HEK293 (cell line): ENCODE measurements at regions not wholly inside any gene's neighbourhood (a gene's known extent, or its start where the extent isn't known, plus 50 kb on each side); places are given as distances from the start of the nearest gene placed in this dataset.

Source experiments
- CTCF ChIA-PET: fragments of 350-600 bp; formaldehyde crosslinking; extraction: SDS; loops from one replicate; lab custom pipeline; 2021; ENCODE audit warnings: antibody characterized with exemption; lab: Yijun Ruan, JAX
- POLR2A ChIA-PET: fragments of 300-600 bp; formaldehyde crosslinking; extraction: SDS; loops from one replicate; lab custom pipeline; 2020; ENCODE audit warnings: antibody characterized with exemption, inconsistent platforms; lab: Yijun Ruan, JAX
- H3K27ac ChIP-seq: fragments of 200-500 bp; sonication (Bioruptor generic); 2 replicates; pipeline ENCODE4 v1.5.1; 2014; ENCODE audit warnings: low read depth, low read length, control low read depth, inconsistent platforms; ENCODE audit errors: extremely low read depth
- H3K36me3 ChIP-seq, 2 experiments: fragments of 200-500 bp in 1 of 2; sonication (Bioruptor generic) in 1 of 2; 1 replicate in 1 of 2; 2 replicates in 1 of 2; pipeline ENCODE4 v1.5.1; 2014 to 2017; ENCODE audit warnings: inconsistent platforms in 2 of 2, low read length in 2 of 2; ENCODE audit not compliant: control insufficient read depth in 2 of 2, insufficient read depth in 1 of 2
- H3K4me1 ChIP-seq: fragments of 200-500 bp; sonication (Bioruptor generic); 2 replicates; pipeline ENCODE4 v1.5.1; 2014; ENCODE audit warnings: mild to moderate bottlenecking, low read length, inconsistent platforms; ENCODE audit not compliant: control insufficient read depth, insufficient read depth
- H3K4me3 ChIP-seq: 2 replicates; pipeline ENCODE4 v1.5.1; 2011; ENCODE audit warnings: low read depth, mild to moderate bottlenecking, control low read depth, low read length, moderate library complexity
- H3K9me3 ChIP-seq: fragments of 200-500 bp; sonication (Bioruptor generic); 2 replicates; pipeline ENCODE4 v1.5.1; 2014; ENCODE audit warnings: low read depth, low read length, inconsistent platforms; ENCODE audit not compliant: control insufficient read depth, insufficient read depth
- BCL11A ChIP-seq: fragments of 450-650 bp; formaldehyde crosslinking; IDR thresholded peaks from 2 replicates; pipeline ENCODE4 v1.5.1; 2016; ENCODE audit warnings: low read depth, missing biosample characterization, missing genetic modification characterization
- BCL11B ChIP-seq: fragments of 450-650 bp; formaldehyde crosslinking; IDR thresholded peaks from 2 replicates; pipeline ENCODE4 v1.5.1; 2016; ENCODE audit warnings: low read depth, missing biosample characterization, missing genetic modification characterization
- HOXC10 ChIP-seq: sonication (generic); formaldehyde crosslinking; IDR thresholded peaks from 2 replicates; pipeline ENCODE4 v1.8.1; 2023; ENCODE audit warnings: mild to moderate bottlenecking, missing genetic modification reagents
- TCF7L2 ChIP-seq: IDR thresholded peaks from 2 replicates; pipeline ENCODE4 v1.6.1; 2011; ENCODE audit warnings: low read depth, mild to moderate bottlenecking, inconsistent platforms, low read length, moderate library complexity, borderline replicate concordance
- ZFP69B ChIP-seq: fragments of 450-650 bp; formaldehyde crosslinking; IDR thresholded peaks from 2 replicates; pipeline ENCODE4 v1.5.1; 2016; ENCODE audit warnings: missing biosample characterization, missing genetic modification characterization
- ZIC2 ChIP-seq: fragments of 450-650 bp; formaldehyde crosslinking; IDR thresholded peaks from 2 replicates; pipeline ENCODE4 v1.5.1; 2016; ENCODE audit warnings: missing biosample characterization, missing genetic modification characterization
- ZNF10 ChIP-seq: fragments of 450-650 bp; formaldehyde crosslinking; IDR thresholded peaks from 2 replicates; pipeline ENCODE4 v1.5.1; 2017; ENCODE audit warnings: missing biosample characterization, missing genetic modification characterization
- ZNF146 ChIP-seq: fragments of 450-650 bp; formaldehyde crosslinking; IDR thresholded peaks from 2 replicates; pipeline ENCODE4 v1.5.1; 2016; ENCODE audit warnings: missing biosample characterization, missing genetic modification characterization
- ZNF157 ChIP-seq: fragments of 450-650 bp; formaldehyde crosslinking; IDR thresholded peaks from 2 replicates; pipeline ENCODE4 v1.5.1; 2016; ENCODE audit warnings: missing biosample characterization, missing genetic modification characterization
- ZNF169 ChIP-seq: fragments of 450-650 bp; formaldehyde crosslinking; IDR thresholded peaks from 2 replicates; pipeline ENCODE4 v1.5.1; 2016; ENCODE audit warnings: missing biosample characterization, missing genetic modification characterization
- ZNF175 ChIP-seq: fragments of 450-650 bp; formaldehyde crosslinking; IDR thresholded peaks from 2 replicates; pipeline ENCODE4 v1.5.1; 2016; ENCODE audit warnings: missing biosample characterization, missing genetic modification characterization
- ZNF24 ChIP-seq: fragments of 450-650 bp; formaldehyde crosslinking; IDR thresholded peaks from 2 replicates; pipeline ENCODE4 v1.5.1; 2016; ENCODE audit warnings: missing biosample characterization, missing genetic modification characterization
- ZNF324 ChIP-seq: fragments of 450-650 bp; formaldehyde crosslinking; IDR thresholded peaks from 2 replicates; pipeline ENCODE4 v1.5.1; 2016; ENCODE audit warnings: missing biosample characterization, missing genetic modification characterization
- ZNF473 ChIP-seq: fragments of 450-650 bp; formaldehyde crosslinking; IDR thresholded peaks from 2 replicates; pipeline ENCODE4 v1.5.1; 2017; ENCODE audit warnings: missing biosample characterization, missing genetic modification characterization
- ZNF48 ChIP-seq: fragments of 450-650 bp; formaldehyde crosslinking; IDR thresholded peaks from 2 replicates; pipeline ENCODE4 v1.5.1; 2016; ENCODE audit warnings: missing biosample characterization, missing genetic modification characterization
- ZNF518A ChIP-seq: fragments of 450-650 bp; formaldehyde crosslinking; conservative IDR thresholded peaks from 2 replicates; pipeline ENCODE4 v1.5.1; 2016; ENCODE audit warnings: low read depth, missing biosample characterization, missing genetic modification characterization
- ZNF544 ChIP-seq: fragments of 450-650 bp; formaldehyde crosslinking; IDR thresholded peaks from 2 replicates; pipeline ENCODE4 v1.5.0; 2017; ENCODE audit warnings: missing biosample characterization, missing genetic modification characterization
- ZNF555 ChIP-seq: fragments of 450-650 bp; formaldehyde crosslinking; conservative IDR thresholded peaks from 2 replicates; pipeline ENCODE4 v1.5.1; 2017; ENCODE audit warnings: missing biosample characterization, mild to moderate bottlenecking, missing genetic modification characterization, inconsistent platforms
- ZNF560 ChIP-seq: fragments of 450-650 bp; formaldehyde crosslinking; IDR thresholded peaks from 2 replicates; pipeline ENCODE4 v1.5.1; 2017; ENCODE audit warnings: missing biosample characterization, missing genetic modification characterization, borderline replicate concordance
- ZNF585B ChIP-seq: fragments of 450-650 bp; formaldehyde crosslinking; IDR thresholded peaks from 2 replicates; pipeline ENCODE4 v1.5.1; 2016; ENCODE audit warnings: missing biosample characterization, missing genetic modification characterization
- ZNF621 ChIP-seq: fragments of 450-650 bp; formaldehyde crosslinking; IDR thresholded peaks from 2 replicates; pipeline ENCODE4 v1.5.1; 2017; ENCODE audit warnings: missing biosample characterization, missing genetic modification characterization
- ZNF692 ChIP-seq: fragments of 450-650 bp; formaldehyde crosslinking; IDR thresholded peaks from 2 replicates; pipeline ENCODE4 v1.5.1; 2016; ENCODE audit warnings: missing biosample characterization, missing genetic modification characterization
- ZNF707 ChIP-seq: fragments of 450-650 bp; formaldehyde crosslinking; IDR thresholded peaks from 2 replicates; pipeline ENCODE4 v1.5.1; 2016; ENCODE audit warnings: missing biosample characterization, missing genetic modification characterization
- ZNF76 ChIP-seq: fragments of 450-650 bp; formaldehyde crosslinking; IDR thresholded peaks from 2 replicates; pipeline ENCODE4; 2016; ENCODE audit warnings: low read depth, missing biosample characterization, missing genetic modification characterization, borderline replicate concordance
- ZNF777 ChIP-seq: fragments of 450-650 bp; formaldehyde crosslinking; IDR thresholded peaks from 2 replicates; pipeline ENCODE4 v1.5.1; 2017; ENCODE audit warnings: missing biosample characterization, missing genetic modification characterization, borderline replicate concordance
- ZNF843 ChIP-seq: fragments of 450-650 bp; formaldehyde crosslinking; IDR thresholded peaks from 2 replicates; pipeline ENCODE4 v1.5.1; 2016; ENCODE audit warnings: missing biosample characterization, missing genetic modification characterization
- ZSCAN30 ChIP-seq: fragments of 450-650 bp; IDR thresholded peaks from 2 replicates; pipeline ENCODE4 v1.5.1; 2018; ENCODE audit warnings: missing biosample characterization, mild to moderate bottlenecking, missing genetic modification characterization, moderate library complexity
- TF ChIP-seq, protein P1 (sequence below): fragments of 450-650 bp; formaldehyde crosslinking; IDR thresholded peaks from 2 replicates; pipeline ENCODE4 v1.5.1; 2016; ENCODE audit warnings: missing biosample characterization, missing genetic modification characterization, low read depth

DNA sequence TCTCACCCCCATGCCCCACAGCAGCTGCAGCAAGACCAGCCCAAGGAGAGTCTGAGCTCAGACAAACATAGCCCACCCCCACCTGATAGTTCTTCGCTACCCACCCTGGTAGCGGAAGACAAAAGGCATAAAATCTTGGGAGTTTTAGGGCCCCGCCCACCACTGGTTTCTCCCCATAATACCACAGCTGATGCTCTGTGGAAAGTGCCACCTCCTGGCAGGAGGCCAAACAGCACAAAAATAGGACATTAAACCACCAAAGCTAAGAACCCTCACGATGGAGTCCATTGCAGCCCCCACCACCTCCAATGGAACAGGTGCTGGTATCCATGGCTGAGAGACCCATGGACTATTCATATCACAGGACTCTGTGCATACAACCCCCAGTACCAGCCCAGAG is 226.7 kb downstream of the SNCA start:
- H3K4me1 ChIP-seq: no peaks in the 10 kb centered on the region
- H3K36me3 ChIP-seq: no peaks in the 10 kb centered on the region
- no peak overlapping the region for H3K4me3 ChIP-seq
- no peak overlapping the region for H3K27ac ChIP-seq
- ChIA-PET POLR2A (no interaction called here), CTCF (no interaction called here)
- no peaks in the 10 kb centered on the region for H3K9me3 ChIP-seq
- TF ChIP-seq ZNF24 (tag by site-specific recombination) (no peak), ZNF692 (no peak), ZNF169 (tag by site-specific recombination) (no peak), TCF7L2 (no peak), ZNF146 (tag by site-specific recombination) (no peak), ZNF707 (tag by site-specific recombination) (no peak), ZNF473 (tag by site-specific recombination) (no peak)
- TF ChIP-seq, protein P1, sequence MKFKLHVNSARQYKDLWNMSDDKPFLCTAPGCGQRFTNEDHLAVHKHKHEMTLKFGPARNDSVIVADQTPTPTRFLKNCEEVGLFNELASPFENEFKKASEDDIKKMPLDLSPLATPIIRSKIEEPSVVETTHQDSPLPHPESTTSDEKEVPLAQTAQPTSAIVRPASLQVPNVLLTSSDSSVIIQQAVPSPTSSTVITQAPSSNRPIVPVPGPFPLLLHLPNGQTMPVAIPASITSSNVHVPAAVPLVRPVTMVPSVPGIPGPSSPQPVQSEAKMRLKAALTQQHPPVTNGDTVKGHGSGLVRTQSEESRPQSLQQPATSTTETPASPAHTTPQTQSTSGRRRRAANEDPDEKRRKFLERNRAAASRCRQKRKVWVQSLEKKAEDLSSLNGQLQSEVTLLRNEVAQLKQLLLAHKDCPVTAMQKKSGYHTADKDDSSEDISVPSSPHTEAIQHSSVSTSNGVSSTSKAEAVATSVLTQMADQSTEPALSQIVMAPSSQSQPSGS (tag by site-specific recombination): no peak

DNA sequence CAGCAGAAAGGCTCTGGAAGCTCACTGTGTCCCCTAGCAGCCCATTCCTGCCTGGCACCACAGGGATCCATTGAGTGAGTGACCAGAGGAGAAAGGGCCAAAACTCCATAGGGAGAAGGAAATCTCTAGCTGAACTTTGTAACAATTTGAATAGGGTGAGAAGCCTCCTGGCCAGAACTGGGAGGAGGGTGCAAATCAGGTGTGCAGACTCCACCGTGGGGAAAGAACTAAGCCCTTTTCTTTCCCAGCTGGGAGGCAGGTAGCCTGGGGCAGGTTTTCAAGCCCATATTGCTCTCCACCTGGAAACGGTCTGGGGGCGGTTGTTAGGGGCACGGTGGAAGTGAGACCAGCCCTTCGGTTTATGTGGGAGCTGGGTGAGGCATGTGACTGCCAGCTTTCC is 227.2 kb downstream of the SNCA start:
- ChIA-PET POLR2A (no interaction called here), CTCF (no interaction called here)
- Histone ChIP-seq H3K36me3 (no peaks in the 10 kb centered on the region), H3K4me3 (no peak overlapping the region), H3K4me1 (no peaks in the 10 kb centered on the region), H3K9me3 (no peaks in the 10 kb centered on the region), H3K27ac (no peak overlapping the region)
- TF ChIP-seq ZSCAN30 (tag by site-specific recombination) (no peak), ZNF518A (tag by site-specific recombination) (no peak), ZNF621 (tag by site-specific recombination) (no peak), ZNF843 (tag by site-specific recombination) (no peak), ZNF777 (tag by site-specific recombination) (no peak), ZNF555 (no peak), ZNF48 (tag by site-specific recombination) (no peak), HOXC10 (CRISPR knock-in tag) (no peak), ZNF544 (no peak), ZNF157 (no peak), ZNF324 (tag by site-specific recombination) (no peak), ZNF10 (tag by site-specific recombination) (no peak), ZIC2 (tag by site-specific recombination) (no peak), ZNF175 (tag by site-specific recombination) (no peak), BCL11B (tag by site-specific recombination) (no peak), ZFP69B (tag by site-specific recombination) (no peak), BCL11A (tag by site-specific recombination) (no peak), ZNF585B (tag by site-specific recombination) (no peak), ZNF76 (no peak), ZNF560 (tag by site-specific recombination) (no peak)
